ENCODE measurements at regions not wholly inside any gene's neighbourhood (a gene's known extent, or its start where the extent isn't known, plus 50 kb on each side); places are given as distances from the start of the nearest gene placed in this dataset.

- TF ChIP-seq PBX3 (IDR thresholded peaks at IDR 0.05; ENCODE audit: insufficient replicate concordance, low read depth, low read length) (no peak), CTCF (IDR thresholded peaks at IDR 0.05 in 2 of 3, conservative IDR thresholded peaks at IDR 0.05 in 1 of 3; ENCODE audit: control insufficient read depth in 2 of 3, extremely low read depth in 1 of 3, insufficient read depth in 1 of 3, low read depth in 3 of 3, low read length in 3 of 3) (no peak), USF2 (IDR thresholded peaks at IDR 0.05; ENCODE audit: borderline replicate concordance, low read depth, low read length) (no peak), CHD4 (IDR thresholded peaks at IDR 0.05) (no peak), EZH2 (IDR thresholded peaks at IDR 0.05; ENCODE audit: borderline replicate concordance, control insufficient read depth, low read depth, low read length) (no peak), POLR2A (IDR thresholded peaks at IDR 0.05; ENCODE audit: low read depth, low read length) (no peak), FOS (IDR thresholded peaks at IDR 0.05; ENCODE audit: borderline replicate concordance, extremely low read depth, insufficient read length) (no peak), BMI1 (IDR thresholded peaks at IDR 0.05; ENCODE audit: borderline replicate concordance) (no peak), ZNF274 (IDR thresholded peaks at IDR 0.05; ENCODE audit: insufficient read depth, insufficient read length) (no peak), GATAD2B (conservative IDR thresholded peaks at IDR 0.05; ENCODE audit: low read depth) (no peak), HDAC2 (IDR thresholded peaks at IDR 0.05) (no peak)
Measured at GRCh38 chr6:133715270-133715669, 173.6 kb upstream of the TCF21 start.
